ENCODE measurements at regions not wholly inside any gene's neighbourhood (a gene's known extent, or its start where the extent isn't known, plus 50 kb on each side); places are given as distances from the start of the nearest gene placed in this dataset.

DNA sequence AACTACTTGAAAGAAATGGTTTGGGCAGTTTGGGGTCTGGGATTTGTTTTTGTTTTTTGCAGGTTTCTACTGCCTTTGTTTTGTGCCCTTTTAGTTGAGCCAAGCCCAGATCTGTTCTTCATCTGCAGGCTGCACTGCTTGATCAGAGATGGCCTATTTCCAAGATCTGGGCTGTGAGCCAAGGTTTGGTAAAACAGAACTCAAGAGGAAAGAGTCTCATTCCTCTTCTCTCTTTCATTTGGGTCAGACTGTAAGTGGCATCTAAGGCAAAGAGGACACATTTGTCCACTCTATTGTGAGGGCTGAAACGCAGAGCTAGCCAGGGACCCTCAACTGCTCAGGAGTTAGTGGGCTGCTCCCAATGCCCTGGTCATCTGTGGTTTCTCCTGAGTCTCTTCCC, 104.4 kb upstream of the UBE3A start:
- TF ChIP-seq, protein P1, sequence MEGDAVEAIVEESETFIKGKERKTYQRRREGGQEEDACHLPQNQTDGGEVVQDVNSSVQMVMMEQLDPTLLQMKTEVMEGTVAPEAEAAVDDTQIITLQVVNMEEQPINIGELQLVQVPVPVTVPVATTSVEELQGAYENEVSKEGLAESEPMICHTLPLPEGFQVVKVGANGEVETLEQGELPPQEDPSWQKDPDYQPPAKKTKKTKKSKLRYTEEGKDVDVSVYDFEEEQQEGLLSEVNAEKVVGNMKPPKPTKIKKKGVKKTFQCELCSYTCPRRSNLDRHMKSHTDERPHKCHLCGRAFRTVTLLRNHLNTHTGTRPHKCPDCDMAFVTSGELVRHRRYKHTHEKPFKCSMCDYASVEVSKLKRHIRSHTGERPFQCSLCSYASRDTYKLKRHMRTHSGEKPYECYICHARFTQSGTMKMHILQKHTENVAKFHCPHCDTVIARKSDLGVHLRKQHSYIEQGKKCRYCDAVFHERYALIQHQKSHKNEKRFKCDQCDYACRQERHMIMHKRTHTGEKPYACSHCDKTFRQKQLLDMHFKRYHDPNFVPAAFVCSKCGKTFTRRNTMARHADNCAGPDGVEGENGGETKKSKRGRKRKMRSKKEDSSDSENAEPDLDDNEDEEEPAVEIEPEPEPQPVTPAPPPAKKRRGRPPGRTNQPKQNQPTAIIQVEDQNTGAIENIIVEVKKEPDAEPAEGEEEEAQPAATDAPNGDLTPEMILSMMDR (optimal IDR thresholded peaks at IDR 0.05 in 1 of 3, IDR thresholded peaks at IDR 0.05 in 1 of 3, conservative IDR thresholded peaks at IDR 0.05 in 1 of 3; ENCODE audit: extremely low read depth in 1 of 3, insufficient read depth in 2 of 3, low read length in 3 of 3) = no peak
- TF ChIP-seq EZH2 (IDR thresholded peaks at IDR 0.05; ENCODE audit: low read length) = no peak

Measured in keratinocyte (primary cell).